Activated naive CD4-positive, alpha-beta T cell treated with Interleukin-2 at 50 U/mL for 16 hours (primary cell): ENCODE measurements at regions not wholly inside any gene's neighbourhood (a gene's known extent, or its start where the extent isn't known, plus 50 kb on each side); places are given as distances from the start of the nearest gene placed in this dataset.
"Not testable (repeated sequence)": the region's sequence is repeated elsewhere in the genome, so short reads cannot be mapped to it uniquely, and the experiment has no call there.

Source experiments
- DNase-seq: peaks from one replicate; pipeline ENCODE4 v3.0.0-alpha.2; 2020

GRCh38 chr1:227508431-227508830, 54.9 kb upstream of the ZNF678 start:
- no peak for DNase-seq

GRCh38 chr1:227506490-227507393, 56.6 kb upstream of the ZNF678 start:
- DNase-seq = not testable (repeated sequence)

- DNase-seq = not testable (repeated sequence)
Measured at GRCh38 chr1:227496045-227496444, 67.3 kb upstream of the ZNF678 start.

- DNase-seq = not testable (repeated sequence)
Measured at GRCh38 chr1:227493863-227494551, 69.3 kb upstream of the ZNF678 start.

GRCh38 chr1:227490478-227490877, 72.9 kb upstream of the ZNF678 start:
- DNase-seq = no peak

- DNase-seq = no peak
Measured at GRCh38 chr1:227490001-227490400, 73.4 kb upstream of the ZNF678 start.

GRCh38 chr1:227489572-227489971, 73.8 kb upstream of the ZNF678 start:
- DNase-seq = no peak

- no peak for DNase-seq
Measured at GRCh38 chr1:227487606-227488005, 75.8 kb upstream of the ZNF678 start.

- no peak for DNase-seq
Measured at GRCh38 chr1:227486559-227486958, 76.8 kb upstream of the ZNF678 start.

GRCh38 chr1:227482023-227482299, 81.4 kb upstream of the ZNF678 start:
- no peak for DNase-seq

- DNase-seq = not testable (repeated sequence)
Measured at GRCh38 chr1:227474072-227474471, 89.3 kb upstream of the ZNF678 start.

- DNase-seq = no peak
Measured at GRCh38 chr1:227472772-227473171, 90.6 kb upstream of the ZNF678 start.

GRCh38 chr1:227470688-227471087, 92.7 kb upstream of the ZNF678 start:
- DNase-seq = no peak

GRCh38 chr1:227469708-227470107, 93.6 kb upstream of the ZNF678 start:
- no peak for DNase-seq

GRCh38 chr1:227466039-227466645, 97.2 kb upstream of the ZNF678 start:
- DNase-seq = no peak

- DNase-seq = no peak
Measured at GRCh38 chr1:227465256-227465655, 98.1 kb upstream of the ZNF678 start.

GRCh38 chr1:227459977-227460376, 103.4 kb upstream of the ZNF678 start:
- no peak for DNase-seq

- no peak for DNase-seq
Measured at GRCh38 chr1:227459326-227459841, 104.0 kb upstream of the ZNF678 start.

- no peak for DNase-seq
Measured at GRCh38 chr1:227454686-227455085, 108.7 kb upstream of the ZNF678 start.

- DNase-seq = no peak
Measured at GRCh38 chr1:227453631-227454355, 109.6 kb upstream of the ZNF678 start.

- no peak for DNase-seq
Measured at GRCh38 chr1:227451954-227452353, 111.4 kb upstream of the ZNF678 start.

- DNase-seq = no peak
Measured at GRCh38 chr1:227451057-227451456, 112.3 kb upstream of the ZNF678 start.

GRCh38 chr1:227450489-227450888, 112.9 kb upstream of the ZNF678 start:
- DNase-seq = no peak
